Left ventricle myocardium inferior (tissue), 1 donor: ENCODE measurements at regions not wholly inside any gene's neighbourhood (a gene's known extent, or its start where the extent isn't known, plus 50 kb on each side); places are given as distances from the start of the nearest gene placed in this dataset.
"Not testable (repeated sequence)": the region's sequence is repeated elsewhere in the genome, so short reads cannot be mapped to it uniquely, and the experiment has no call there.

ENCODE experiments used
- DNase-seq: peaks from one replicate; pipeline ENCODE4 v3.0.0-alpha.2; 2020
- H3K27ac ChIP-seq: fragments of 200-600 bp; replicated peaks from 2 replicates; pipeline ENCODE4 v1.8.0; 2021
- H3K27me3 ChIP-seq: fragments of 200-600 bp; 2 replicates; pipeline ENCODE4 v1.8.0; 2021; ENCODE audit warnings: low read depth
- H3K36me3 ChIP-seq: fragments of 200-600 bp; 2 replicates; pipeline ENCODE4 v1.8.0; 2021
- H3K4me1 ChIP-seq: fragments of 200-600 bp; 2 replicates; pipeline ENCODE4 v1.8.0; 2021
- H3K4me3 ChIP-seq: fragments of 200-600 bp; 2 replicates; pipeline ENCODE4 v1.8.0; 2021; ENCODE audit warnings: mild to moderate bottlenecking, moderate library complexity
- H3K9me3 ChIP-seq: fragments of 200-600 bp; replicated peaks from 2 replicates; pipeline ENCODE4 v1.8.0; 2021
- intact Hi-C: fragments of 100-400 bp; cut with micrococcal nuclease; formaldehyde crosslinking; loops from one replicate; pipeline ENCODE4 v1.11.0; 2022
- TF ChIP-seq, protein P1 (sequence below): fragments of 200-600 bp; IDR thresholded peaks from 2 replicates; pipeline ENCODE4 v1.8.0; 2021; ENCODE audit warnings: antibody characterized with exemption, mild to moderate bottlenecking, borderline replicate concordance
- donor health status: DM: no; HTN: yes; CAD: no; lungs with severe emphysema.

DNA sequence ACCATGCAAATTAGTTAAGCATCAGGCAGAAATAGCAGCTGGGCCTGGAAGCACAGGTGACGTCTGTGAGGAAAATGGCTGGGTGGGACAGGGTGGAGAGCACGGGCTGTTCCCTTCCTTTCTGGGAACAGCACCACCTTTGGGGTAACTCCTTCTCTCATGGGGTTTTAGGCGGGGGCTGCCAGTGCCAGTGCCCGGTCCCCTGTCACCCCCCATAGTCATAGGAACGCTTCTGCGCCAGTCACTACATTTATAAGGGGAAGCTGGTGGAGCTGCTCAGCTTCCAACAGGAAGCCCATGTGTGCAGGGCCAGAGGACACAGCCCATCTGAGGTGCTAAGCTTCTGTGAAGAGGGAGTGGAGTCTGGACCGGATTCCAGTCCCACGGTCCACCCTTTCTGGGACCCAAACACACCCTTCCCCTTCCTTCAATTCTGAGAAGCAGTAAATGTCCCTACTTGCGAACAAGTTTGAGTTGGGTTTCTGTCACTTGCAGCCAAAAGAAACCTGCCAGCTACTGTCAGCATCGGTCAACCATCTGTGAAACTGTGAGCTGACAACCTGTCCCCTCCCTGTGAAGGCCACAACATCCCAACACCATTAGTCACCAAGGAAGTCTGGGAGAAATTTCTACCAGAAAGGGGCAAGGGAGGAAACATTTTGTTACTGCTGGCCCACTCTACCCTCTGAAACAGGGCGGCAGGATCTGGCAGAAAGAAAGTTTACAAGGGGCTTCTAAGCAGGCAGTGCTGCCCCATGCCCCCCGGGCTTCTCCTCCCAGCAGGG lies 86.0 kb upstream of the AMZ2 start:
- Histone ChIP-seq H3K4me1 (peaks cover 26% of the 10 kb centered on the region), H3K27me3 (no peaks in the 10 kb centered on the region), H3K27ac (peak overlapping the region; percentile 92), H3K9me3 (no peaks in the 10 kb centered on the region), H3K4me3 (no peak overlapping the region), H3K36me3 (no peaks in the 10 kb centered on the region)
- intact Hi-C loops = no loop called here
- TF ChIP-seq, protein P1, sequence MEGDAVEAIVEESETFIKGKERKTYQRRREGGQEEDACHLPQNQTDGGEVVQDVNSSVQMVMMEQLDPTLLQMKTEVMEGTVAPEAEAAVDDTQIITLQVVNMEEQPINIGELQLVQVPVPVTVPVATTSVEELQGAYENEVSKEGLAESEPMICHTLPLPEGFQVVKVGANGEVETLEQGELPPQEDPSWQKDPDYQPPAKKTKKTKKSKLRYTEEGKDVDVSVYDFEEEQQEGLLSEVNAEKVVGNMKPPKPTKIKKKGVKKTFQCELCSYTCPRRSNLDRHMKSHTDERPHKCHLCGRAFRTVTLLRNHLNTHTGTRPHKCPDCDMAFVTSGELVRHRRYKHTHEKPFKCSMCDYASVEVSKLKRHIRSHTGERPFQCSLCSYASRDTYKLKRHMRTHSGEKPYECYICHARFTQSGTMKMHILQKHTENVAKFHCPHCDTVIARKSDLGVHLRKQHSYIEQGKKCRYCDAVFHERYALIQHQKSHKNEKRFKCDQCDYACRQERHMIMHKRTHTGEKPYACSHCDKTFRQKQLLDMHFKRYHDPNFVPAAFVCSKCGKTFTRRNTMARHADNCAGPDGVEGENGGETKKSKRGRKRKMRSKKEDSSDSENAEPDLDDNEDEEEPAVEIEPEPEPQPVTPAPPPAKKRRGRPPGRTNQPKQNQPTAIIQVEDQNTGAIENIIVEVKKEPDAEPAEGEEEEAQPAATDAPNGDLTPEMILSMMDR = no peak
- peak; percentile 42 for DNase-seq

DNA sequence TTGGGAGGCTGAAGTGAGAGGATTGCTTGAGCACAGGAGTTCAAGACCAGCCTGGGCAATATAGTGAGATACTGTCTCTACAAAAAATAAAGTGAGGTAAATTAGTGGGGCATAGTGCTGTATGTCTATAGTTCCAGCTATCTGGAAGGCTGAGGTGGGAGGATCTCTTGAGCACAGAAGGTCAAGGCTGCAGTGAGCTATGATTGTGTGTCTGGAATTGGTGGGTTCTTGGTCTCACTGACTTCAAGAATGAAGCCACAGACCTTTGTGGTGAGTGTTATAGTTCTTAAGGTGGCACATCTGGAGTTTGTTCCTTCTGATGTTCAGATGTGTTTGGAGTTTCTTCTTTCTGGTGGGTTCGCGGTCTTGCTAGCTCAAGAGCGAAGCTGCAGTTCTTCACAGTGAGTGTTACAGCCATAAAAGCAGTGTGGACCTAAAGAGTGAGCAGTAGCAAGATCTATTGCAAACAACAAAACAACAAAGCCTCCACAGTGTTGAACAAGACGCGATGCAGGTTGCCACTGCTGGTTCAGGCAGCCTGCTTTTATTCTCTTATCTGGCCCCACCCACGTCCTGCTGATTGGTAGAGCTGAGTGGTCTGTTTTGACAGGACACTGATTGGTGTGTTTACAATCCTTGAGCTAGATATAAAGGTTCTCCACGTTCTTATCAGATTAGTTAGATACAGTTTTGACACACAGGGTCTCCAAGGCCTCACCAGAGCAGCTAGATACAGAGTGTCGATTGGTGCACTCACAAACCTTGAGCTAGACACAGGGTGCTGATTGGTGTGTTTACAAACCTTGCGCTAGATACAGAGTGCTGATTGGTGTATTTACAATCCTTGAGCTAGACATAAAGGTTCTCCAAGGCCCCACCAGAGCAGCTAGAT lies 79.3 kb upstream of the AMZ2 start:
- H3K4me1 ChIP-seq, DNase-seq, intact Hi-C loops, H3K9me3 ChIP-seq, H3K36me3 ChIP-seq, H3K4me3 ChIP-seq, H3K27me3 ChIP-seq: not testable (repeated sequence)
- peak overlapping the region; percentile 33 for H3K27ac ChIP-seq

DNA sequence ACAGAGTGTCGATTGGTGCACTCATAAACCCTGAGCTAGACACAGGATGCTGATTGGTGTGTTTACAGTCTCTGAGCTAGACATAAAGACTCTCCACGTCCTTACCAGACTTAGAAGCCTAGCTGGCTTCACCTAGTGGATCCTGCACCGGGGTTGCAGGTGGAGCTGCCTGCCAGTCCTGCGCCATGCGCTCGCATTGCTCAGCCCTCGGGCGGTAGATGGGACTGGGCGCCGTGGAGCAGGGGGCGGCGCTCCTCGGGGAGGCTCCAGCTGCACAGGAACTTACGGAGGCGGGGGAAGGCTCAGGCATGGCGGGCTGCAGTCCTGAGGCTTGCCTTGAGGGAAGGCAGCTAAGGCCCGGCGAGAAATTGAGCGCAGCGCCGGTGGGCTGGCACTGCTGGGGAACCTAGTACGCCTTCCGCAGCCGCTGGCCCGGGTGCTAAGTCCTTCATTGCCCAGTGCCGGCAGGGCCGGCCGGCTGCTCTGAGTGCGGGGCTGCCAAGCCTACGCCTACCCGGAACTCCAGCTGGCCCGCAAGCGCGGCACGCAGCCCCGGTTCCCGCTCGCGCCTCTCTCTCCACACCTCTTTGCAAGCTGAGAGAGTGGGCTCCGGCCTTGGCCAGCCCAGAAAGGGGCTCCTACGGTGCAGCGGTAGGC lies 78.5 kb upstream of the AMZ2 start:
- H3K36me3 ChIP-seq, DNase-seq, H3K4me1 ChIP-seq, intact Hi-C loops, H3K27ac ChIP-seq, H3K4me3 ChIP-seq, H3K9me3 ChIP-seq, H3K27me3 ChIP-seq: not testable (repeated sequence)

DNA sequence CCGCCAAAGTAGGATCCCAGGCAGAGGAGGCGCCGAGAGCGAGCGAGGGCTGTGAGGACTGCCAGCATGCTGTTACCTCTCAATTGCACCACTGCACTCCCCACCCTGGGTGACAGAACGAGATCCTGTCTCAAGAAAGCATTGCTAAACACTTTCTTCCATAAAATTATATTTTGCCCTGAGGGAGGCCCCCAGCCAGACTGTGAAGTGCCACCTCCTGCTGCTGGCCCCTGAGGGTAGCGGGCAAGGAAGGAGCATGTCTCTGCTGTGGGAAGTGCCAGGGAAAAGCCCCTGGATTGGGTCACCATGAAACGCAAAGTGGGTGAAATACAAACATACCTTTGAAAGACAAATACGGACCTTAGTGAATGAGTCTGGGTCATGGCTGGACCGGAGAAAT lies 78.0 kb upstream of the AMZ2 start:
- Histone ChIP-seq H3K27ac (no peak overlapping the region), H3K4me1 (peaks cover 9% of the 10 kb centered on the region), H3K9me3 (no peaks in the 10 kb centered on the region), H3K36me3 (peaks cover 2% of the 10 kb centered on the region), H3K27me3 (no peaks in the 10 kb centered on the region), H3K4me3 (no peak overlapping the region)
- intact Hi-C loops = no loop called here
- DNase-seq = no peak
- TF ChIP-seq, protein P1 = no peak

DNA sequence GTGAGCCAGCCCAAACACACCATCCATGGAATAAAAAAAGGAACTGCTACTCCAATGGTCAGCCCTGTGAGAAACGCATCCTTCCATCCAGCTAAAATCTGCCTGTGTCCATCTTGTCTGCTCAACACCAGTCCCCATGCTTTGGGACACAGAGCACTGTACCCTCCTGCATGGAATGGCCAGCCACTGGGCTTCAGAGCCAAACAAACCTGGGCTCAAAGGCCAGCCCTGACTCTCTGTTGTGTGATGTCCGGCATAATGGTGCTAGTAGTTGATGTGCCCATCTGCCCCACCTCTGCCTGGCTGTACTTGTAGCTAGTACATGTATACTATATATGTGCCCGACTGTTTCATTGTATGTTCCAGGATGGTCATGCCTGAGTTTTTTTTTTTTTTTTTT lies 77.6 kb upstream of the AMZ2 start:
- intact Hi-C loops = no loop called here
- Histone ChIP-seq H3K27ac (no peak overlapping the region), H3K27me3 (no peaks in the 10 kb centered on the region), H3K4me1 (peaks cover 5% of the 10 kb centered on the region), H3K36me3 (peaks cover 3% of the 10 kb centered on the region), H3K9me3 (no peaks in the 10 kb centered on the region), H3K4me3 (no peak overlapping the region)
- TF ChIP-seq, protein P1 = no peak
- no peak for DNase-seq

DNA sequence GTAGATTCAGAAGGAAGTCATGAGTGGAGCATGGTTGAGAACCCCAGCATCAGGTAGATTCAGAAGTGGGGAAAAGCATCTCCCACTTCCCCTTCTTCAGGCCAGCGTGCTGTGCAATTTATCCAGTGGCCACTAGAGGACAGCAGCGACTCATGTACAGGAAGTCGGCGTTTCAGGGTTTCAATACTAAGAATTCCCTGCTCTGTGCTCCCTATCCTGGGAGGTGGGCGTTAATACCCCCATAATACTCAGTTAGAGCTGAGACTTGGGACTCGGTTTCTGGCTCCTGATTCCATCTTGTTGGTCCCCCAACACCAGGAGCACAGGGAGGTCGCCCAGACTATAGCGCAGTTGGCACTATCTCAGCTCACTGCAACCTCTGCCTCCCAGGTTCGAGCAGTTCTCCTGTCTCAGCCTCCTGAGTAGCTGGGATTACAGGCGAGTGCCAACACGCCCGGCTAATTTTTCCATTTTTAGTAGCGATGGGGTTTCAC lies 75.3 kb upstream of the AMZ2 start:
- peak; percentile 62 for DNase-seq
- H3K9me3 ChIP-seq = no peaks in the 10 kb centered on the region
- H3K27me3 ChIP-seq = no peaks in the 10 kb centered on the region
- no peak overlapping the region for H3K27ac ChIP-seq
- intact Hi-C loops = no loop called here
- no peak overlapping the region for H3K4me3 ChIP-seq
- TF ChIP-seq, protein P1 = peak; percentile 100
- peaks cover 7% of the 10 kb centered on the region for H3K36me3 ChIP-seq
- H3K4me1 ChIP-seq = no peaks in the 10 kb centered on the region
